ENCODE measurements at regions not wholly inside any gene's neighbourhood (a gene's known extent, or its start where the extent isn't known, plus 50 kb on each side); places are given as distances from the start of the nearest gene placed in this dataset.
"Not testable (repeated sequence)": the region's sequence is repeated elsewhere in the genome, so short reads cannot be mapped to it uniquely, and the experiment has no call there.

- not testable (repeated sequence) for DNase-seq (ENCODE audit: low spot score)
Measured at GRCh38 chr3:75445234-75445633, 218.9 kb upstream of the FRG2C start.

GRCh38 chr3:75446948-75447347, 217.2 kb upstream of the FRG2C start:
- DNase-seq (ENCODE audit: low spot score), result not testable (repeated sequence)

GRCh38 chr3:75453328-75453727, 210.8 kb upstream of the FRG2C start:
- peak; percentile 56 for DNase-seq (ENCODE audit: low spot score)

- not testable (repeated sequence) for DNase-seq (ENCODE audit: low spot score)
Measured at GRCh38 chr3:75453839-75454238, 210.3 kb upstream of the FRG2C start.

GRCh38 chr3:75474530-75474929, 189.6 kb upstream of the FRG2C start:
- DNase-seq (ENCODE audit: low spot score), result not testable (repeated sequence)

GRCh38 chr3:75496600-75496999, 167.5 kb upstream of the FRG2C start:
- not testable (repeated sequence) for DNase-seq (ENCODE audit: low spot score)

GRCh38 chr3:75500357-75500756, 163.8 kb upstream of the FRG2C start:
- not testable (repeated sequence) for DNase-seq (ENCODE audit: low spot score)

GRCh38 chr3:75502171-75502570, 162.0 kb upstream of the FRG2C start:
- DNase-seq (ENCODE audit: low spot score), result not testable (repeated sequence)

GRCh38 chr3:75502769-75503756, 161.1 kb upstream of the FRG2C start:
- DNase-seq (ENCODE audit: low spot score), result not testable (repeated sequence)

- no peak for DNase-seq (ENCODE audit: low spot score)
Measured at GRCh38 chr3:75506603-75507002, 157.5 kb upstream of the FRG2C start.

GRCh38 chr3:75507956-75508355, 156.2 kb upstream of the FRG2C start:
- not testable (repeated sequence) for DNase-seq (ENCODE audit: low spot score)

GRCh38 chr3:75527657-75528056, 136.5 kb upstream of the FRG2C start:
- DNase-seq (ENCODE audit: low spot score), result not testable (repeated sequence)

GRCh38 chr3:75552095-75552494, 112.0 kb upstream of the FRG2C start:
- not testable (repeated sequence) for DNase-seq (ENCODE audit: low spot score)

GRCh38 chr3:75564427-75564826, 99.7 kb upstream of the FRG2C start:
- DNase-seq (ENCODE audit: low spot score), result not testable (repeated sequence)

- DNase-seq (ENCODE audit: low spot score), result not testable (repeated sequence)
Measured at GRCh38 chr3:75572303-75572702, 91.8 kb upstream of the FRG2C start.

- not testable (repeated sequence) for DNase-seq (ENCODE audit: low spot score)
Measured at GRCh38 chr3:75579091-75579490, 85.0 kb upstream of the FRG2C start.

- not testable (repeated sequence) for DNase-seq (ENCODE audit: low spot score)
Measured at GRCh38 chr3:75579536-75579935, 84.6 kb upstream of the FRG2C start.

GRCh38 chr3:75579981-75580782, 83.9 kb upstream of the FRG2C start:
- DNase-seq (ENCODE audit: low spot score), result peak; percentile 17

- DNase-seq (ENCODE audit: low spot score), result not testable (repeated sequence)
Measured at GRCh38 chr3:75582536-75582935, 81.6 kb upstream of the FRG2C start.

- not testable (repeated sequence) for DNase-seq (ENCODE audit: low spot score)
Measured at GRCh38 chr3:75583116-75583515, 81.0 kb upstream of the FRG2C start.

GRCh38 chr3:75587695-75588094, 76.4 kb upstream of the FRG2C start:
- DNase-seq (ENCODE audit: low spot score), result not testable (repeated sequence)

- DNase-seq (ENCODE audit: low spot score), result not testable (repeated sequence)
Measured at GRCh38 chr3:75590382-75590781, 73.7 kb upstream of the FRG2C start.

All from Ammon's horn (tissue), 1 donor.